AG04449 (cell line): ENCODE measurements at regions not wholly inside any gene's neighbourhood (a gene's known extent, or its start where the extent isn't known, plus 50 kb on each side); places are given as distances from the start of the nearest gene placed in this dataset.
"Not testable (repeated sequence)": the region's sequence is repeated elsewhere in the genome, so short reads cannot be mapped to it uniquely, and the experiment has no call there.

Experiments
- CTCF ChIA-PET: fragments of 350-600 bp; formaldehyde crosslinking; extraction: SDS; loops from one replicate; lab custom pipeline; 2021; ENCODE audit warnings: antibody characterized with exemption; lab: Yijun Ruan, JAX
- POLR2A ChIA-PET: fragments of 400-600, 350-600 bp; formaldehyde crosslinking; extraction: SDS; loops from one replicate; lab custom pipeline; 2020; ENCODE audit warnings: antibody characterized with exemption, inconsistent platforms; lab: Yijun Ruan, JAX
- DNase-seq: peaks from one replicate; pipeline ENCODE4 v3.0.0-alpha.2; 2010; ENCODE audit warnings: low read depth, low spot score
- H3K4me3 ChIP-seq: 2 replicates; pipeline ENCODE4 v1.5.1; 2011; ENCODE audit warnings: low read depth, mild to moderate bottlenecking, control low read depth, low read length
- CTCF ChIP-seq: IDR thresholded peaks from one replicate; pipeline ENCODE4 v1.5.1; 2011; ENCODE audit warnings: mild to moderate bottlenecking, moderate library complexity, low read length, control low read depth, inconsistent platforms; ENCODE audit not compliant: insufficient read depth; ENCODE audit errors: missing control alignments

GRCh38 chrX:13418126-13419097 lies 98.6 kb upstream of the ATXN3L start:
- no peak overlapping the region for H3K4me3 ChIP-seq
- ChIA-PET POLR2A (no interaction called here), CTCF (no interaction called here)
- no peak for TF ChIP-seq CTCF
- no peak for DNase-seq

- no peak for TF ChIP-seq CTCF
- no peak for DNase-seq
- ChIA-PET CTCF (no interaction called here), POLR2A (interaction anchor here (0.6 kb wide), 1 partner anchor 13 kb away, joined by 3 read pairs; no protein-coding TSS in a partner anchor)
- H3K4me3 ChIP-seq: no peak overlapping the region
Observed at GRCh38 chrX:13415509-13415908, 95.7 kb upstream of the ATXN3L start.

GRCh38 chrX:13414006-13414647 lies 94.3 kb upstream of the ATXN3L start:
- H3K4me3 ChIP-seq: no peak overlapping the region
- TF ChIP-seq CTCF: no peak
- ChIA-PET POLR2A (no interaction called here), CTCF (no interaction called here)
- DNase-seq: no peak

- no peak overlapping the region for H3K4me3 ChIP-seq
- DNase-seq: no peak
- no peak for TF ChIP-seq CTCF
- ChIA-PET CTCF (no interaction called here), POLR2A (no interaction called here)
Observed at GRCh38 chrX:13412208-13412600, 92.4 kb upstream of the ATXN3L start.

GRCh38 chrX:13411496-13412207 lies 91.8 kb upstream of the ATXN3L start:
- ChIA-PET CTCF (no interaction called here), POLR2A (no interaction called here)
- no peak overlapping the region for H3K4me3 ChIP-seq

GRCh38 chrX:13408599-13408998 lies 88.7 kb upstream of the ATXN3L start:
- POLR2A ChIA-PET, H3K4me3 ChIP-seq, CTCF ChIA-PET, DNase-seq: not testable (repeated sequence)

More at GRCh38 chrX:13411496-13412207, 91.8 kb upstream of the ATXN3L start:
- no peak for TF ChIP-seq CTCF
- no peak for DNase-seq

- DNase-seq, POLR2A ChIA-PET, CTCF ChIA-PET, H3K4me3 ChIP-seq: not testable (repeated sequence)
Observed at GRCh38 chrX:13404777-13405176, 84.9 kb upstream of the ATXN3L start.
